ENCODE measurements at regions not wholly inside any gene's neighbourhood (a gene's known extent, or its start where the extent isn't known, plus 50 kb on each side); places are given as distances from the start of the nearest gene placed in this dataset.
"Not testable (repeated sequence)": the region's sequence is repeated elsewhere in the genome, so short reads cannot be mapped to it uniquely, and the experiment has no call there.

DNA sequence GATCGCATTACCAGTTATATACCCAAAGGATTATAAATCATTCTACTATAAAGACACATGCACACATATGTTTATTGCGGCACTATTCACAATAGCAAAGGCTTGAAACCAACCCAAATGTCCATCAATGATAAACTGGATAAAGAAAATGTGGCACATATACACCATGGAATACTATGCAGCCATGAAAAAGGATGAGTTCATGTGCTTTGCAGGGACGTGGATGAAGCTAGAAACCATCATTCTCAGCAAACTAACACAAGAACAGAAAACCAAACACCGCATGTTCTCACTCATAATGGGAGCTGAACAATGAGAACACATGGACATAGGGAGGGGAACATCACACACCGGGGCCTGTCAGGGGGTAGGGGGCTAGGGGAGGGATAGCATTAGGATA lies 495.8 kb downstream of the AACS start:
- not testable (repeated sequence) for TF ChIP-seq TEAD4 (IDR thresholded peaks at IDR 0.05; ENCODE audit: low read depth, low read length); EGR1 (IDR thresholded peaks at IDR 0.05; ENCODE audit: borderline replicate concordance, low read depth, low read length); RAD21 (IDR thresholded peaks at IDR 0.05 in 1 of 2, conservative IDR thresholded peaks at IDR 0.05 in 1 of 2; ENCODE audit: low read depth in 2 of 2, low read length in 2 of 2); SRF (IDR thresholded peaks at IDR 0.05; ENCODE audit: low read depth, low read length); CEBPB (IDR thresholded peaks at IDR 0.05; ENCODE audit: low read depth, low read length); POLR2A (IDR thresholded peaks at IDR 0.05; ENCODE audit: control extremely low read depth in 1 of 2, low read depth in 2 of 2, low read length in 2 of 2); POLR2AphosphoS5 (IDR thresholded peaks at IDR 0.05; ENCODE audit: low read depth, low read length); EZH2 (IDR thresholded peaks at IDR 0.05; ENCODE audit: low read depth, low read length, severe bottlenecking); EP300 (IDR thresholded peaks at IDR 0.05; ENCODE audit: borderline replicate concordance in 1 of 2, low read depth in 2 of 2, low read length in 2 of 2)
- TF ChIP-seq, protein P1, sequence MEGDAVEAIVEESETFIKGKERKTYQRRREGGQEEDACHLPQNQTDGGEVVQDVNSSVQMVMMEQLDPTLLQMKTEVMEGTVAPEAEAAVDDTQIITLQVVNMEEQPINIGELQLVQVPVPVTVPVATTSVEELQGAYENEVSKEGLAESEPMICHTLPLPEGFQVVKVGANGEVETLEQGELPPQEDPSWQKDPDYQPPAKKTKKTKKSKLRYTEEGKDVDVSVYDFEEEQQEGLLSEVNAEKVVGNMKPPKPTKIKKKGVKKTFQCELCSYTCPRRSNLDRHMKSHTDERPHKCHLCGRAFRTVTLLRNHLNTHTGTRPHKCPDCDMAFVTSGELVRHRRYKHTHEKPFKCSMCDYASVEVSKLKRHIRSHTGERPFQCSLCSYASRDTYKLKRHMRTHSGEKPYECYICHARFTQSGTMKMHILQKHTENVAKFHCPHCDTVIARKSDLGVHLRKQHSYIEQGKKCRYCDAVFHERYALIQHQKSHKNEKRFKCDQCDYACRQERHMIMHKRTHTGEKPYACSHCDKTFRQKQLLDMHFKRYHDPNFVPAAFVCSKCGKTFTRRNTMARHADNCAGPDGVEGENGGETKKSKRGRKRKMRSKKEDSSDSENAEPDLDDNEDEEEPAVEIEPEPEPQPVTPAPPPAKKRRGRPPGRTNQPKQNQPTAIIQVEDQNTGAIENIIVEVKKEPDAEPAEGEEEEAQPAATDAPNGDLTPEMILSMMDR (IDR thresholded peaks at IDR 0.05; ENCODE audit: control extremely low read depth in 1 of 3, insufficient read depth in 1 of 3, low read depth in 1 of 3, low read length in 3 of 3): not testable (repeated sequence)
- TF ChIP-seq, protein P2, sequence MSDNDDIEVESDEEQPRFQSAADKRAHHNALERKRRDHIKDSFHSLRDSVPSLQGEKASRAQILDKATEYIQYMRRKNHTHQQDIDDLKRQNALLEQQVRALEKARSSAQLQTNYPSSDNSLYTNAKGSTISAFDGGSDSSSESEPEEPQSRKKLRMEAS (IDR thresholded peaks at IDR 0.05): not testable (repeated sequence)
